WTC11 (cell line): ENCODE measurements at regions not wholly inside any gene's neighbourhood (a gene's known extent, or its start where the extent isn't known, plus 50 kb on each side); places are given as distances from the start of the nearest gene placed in this dataset.

Experiments used
- ATAC-seq: fragments of 200-7000 bp; cut with Tn5 transposase; 2 replicates; pipeline ENCODE4 v1.10.0; 2021; ENCODE audit warnings: mild to moderate bottlenecking, moderate library complexity
- CTCF ChIA-PET: fragments of 300-600 bp; sonication (Branson Sonifier 250); formaldehyde crosslinking; loops from one replicate; lab custom pipeline; 2021; ENCODE audit warnings: antibody characterized with exemption; lab: Charles Lee
- POLR2A ChIA-PET: fragments of 350-600 bp; sonication (Branson Sonifier 250); formaldehyde crosslinking; loops from one replicate; lab custom pipeline; 2021; ENCODE audit warnings: antibody characterized with exemption; lab: Charles Lee
- DNase-seq: peaks from one replicate; pipeline ENCODE4 v3.0.0; 2021; ENCODE audit warnings: low spot score
- H3K27ac Mint-ChIP-seq: 2 replicates; pipeline ENCODE4 v1.8.0; 2021; ENCODE audit warnings: mixed read lengths
- H3K27me3 Mint-ChIP-seq: 2 replicates; pipeline ENCODE4 v1.8.0; 2021; ENCODE audit warnings: low read depth, mild to moderate bottlenecking, moderate library complexity, mixed read lengths
- H3K36me3 Mint-ChIP-seq: 2 replicates; pipeline ENCODE4 v1.8.0; 2021; ENCODE audit warnings: mixed read lengths
- H3K4me1 Mint-ChIP-seq: 2 replicates; pipeline ENCODE4 v1.8.0; 2022; ENCODE audit warnings: mixed read lengths
- H3K4me3 Mint-ChIP-seq: 2 replicates; pipeline ENCODE4 v1.8.0; 2021; ENCODE audit warnings: mild to moderate bottlenecking, moderate library complexity, mixed read lengths
- H3K9me3 Mint-ChIP-seq: 2 replicates; pipeline ENCODE4 v1.8.0; 2021; ENCODE audit warnings: mixed read lengths
- AFF4 ChIP-seq: sonication (generic); formaldehyde crosslinking; IDR thresholded peaks from 2 replicates; pipeline ENCODE4 v1.8.1; 2023; ENCODE audit warnings: mild to moderate bottlenecking, missing genetic modification reagents, borderline replicate concordance
- CDX4 ChIP-seq: fragments of 250-450 bp; sonication (Bioruptor Pico); IDR thresholded peaks from 2 replicates; pipeline ENCODE4 v1.9.0; 2021; ENCODE audit warnings: moderate library complexity, mild to moderate bottlenecking, inconsistent platforms, borderline replicate concordance
- E2F4 ChIP-seq: sonication (generic); formaldehyde crosslinking; IDR thresholded peaks from 2 replicates; pipeline ENCODE4 v1.8.1; 2022; ENCODE audit warnings: low read depth, mild to moderate bottlenecking, moderate library complexity, missing genetic modification reagents, borderline replicate concordance
- ETV6 ChIP-seq: sonication (generic); formaldehyde crosslinking; IDR thresholded peaks from 2 replicates; pipeline ENCODE4 v1.8.1; 2022; ENCODE audit warnings: mild to moderate bottlenecking, missing genetic modification reagents
- GABPB1 ChIP-seq: sonication (generic); formaldehyde crosslinking; IDR thresholded peaks from 2 replicates; pipeline ENCODE4 v1.8.1; 2023; ENCODE audit warnings: mild to moderate bottlenecking, missing genetic modification reagents
- IRF2 ChIP-seq: sonication (generic); formaldehyde crosslinking; IDR thresholded peaks from 2 replicates; pipeline ENCODE4 v1.8.0; 2022; ENCODE audit warnings: low read depth, missing genetic modification reagents, borderline replicate concordance
- JUN ChIP-seq: sonication (generic); formaldehyde crosslinking; IDR thresholded peaks from 2 replicates; pipeline ENCODE4 v1.8.0; 2023; ENCODE audit warnings: mild to moderate bottlenecking, missing genetic modification reagents
- MXD4 ChIP-seq: fragments of 250-450 bp; sonication (Bioruptor Pico); IDR thresholded peaks from 2 replicates; pipeline ENCODE4 v1.8.0; 2021; ENCODE audit warnings: mild to moderate bottlenecking, moderate library complexity, borderline replicate concordance
- MYBL2 ChIP-seq: sonication (generic); formaldehyde crosslinking; IDR thresholded peaks from 2 replicates; pipeline ENCODE4 v1.8.1; 2023; ENCODE audit warnings: mild to moderate bottlenecking, moderate library complexity, missing genetic modification reagents
- PREB ChIP-seq: sonication (generic); formaldehyde crosslinking; IDR thresholded peaks from 2 replicates; pipeline ENCODE4 v1.8.1; 2022; ENCODE audit warnings: mild to moderate bottlenecking, missing genetic modification reagents, moderate library complexity, borderline replicate concordance
- RELA ChIP-seq: sonication (generic); formaldehyde crosslinking; IDR thresholded peaks from 2 replicates; pipeline ENCODE4 v1.8.1; 2022; ENCODE audit warnings: missing genetic modification reagents, mild to moderate bottlenecking, borderline replicate concordance
- SMAD3 ChIP-seq: sonication (generic); formaldehyde crosslinking; IDR thresholded peaks from 2 replicates; pipeline ENCODE4 v1.8.0; 2022; ENCODE audit warnings: missing genetic modification reagents, mild to moderate bottlenecking, borderline replicate concordance
- TEAD4 ChIP-seq: sonication (generic); formaldehyde crosslinking; IDR thresholded peaks from 2 replicates; pipeline ENCODE4 v1.8.0; 2022; ENCODE audit warnings: mild to moderate bottlenecking, missing genetic modification reagents
- ZNF121 ChIP-seq: sonication (generic); formaldehyde crosslinking; IDR thresholded peaks from 2 replicates; pipeline ENCODE4 v1.8.0; 2023; ENCODE audit warnings: missing genetic modification reagents
- ZNF219 ChIP-seq: sonication (generic); formaldehyde crosslinking; IDR thresholded peaks from 2 replicates; pipeline ENCODE4 v1.8.0; 2023; ENCODE audit warnings: missing genetic modification reagents, mild to moderate bottlenecking, borderline replicate concordance
- ZNF281 ChIP-seq: sonication (generic); formaldehyde crosslinking; IDR thresholded peaks from 2 replicates; pipeline ENCODE4 v1.8.0; 2023; ENCODE audit warnings: mild to moderate bottlenecking, missing genetic modification reagents
- ZNF532 ChIP-seq: fragments of 250-450 bp; sonication (Bioruptor Pico); IDR thresholded peaks from 2 replicates; pipeline ENCODE4 v1.9.0; 2021; ENCODE audit warnings: mild to moderate bottlenecking, borderline replicate concordance
- ZNF671 ChIP-seq: fragments of 250-450 bp; sonication (Bioruptor Pico); IDR thresholded peaks from 2 replicates; pipeline ENCODE4 v1.8.0; 2021; ENCODE audit warnings: mild to moderate bottlenecking

GRCh38 chr21:38591218-38591537, 92.9 kb upstream of the ERG start:
- peaks cover 14% of the 10 kb centered on the region for H3K9me3 Mint-ChIP-seq
- no peak for TF ChIP-seq ETV6 (CRISPR knock-in tag)
- TF ChIP-seq MXD4: no peak
- ChIA-PET POLR2A (no interaction called here), CTCF (no interaction called here)
- H3K4me3 Mint-ChIP-seq: no peak overlapping the region
- no peak overlapping the region for H3K27ac Mint-ChIP-seq
- DNase-seq: no peak
- H3K36me3 Mint-ChIP-seq: 0 out of 2 replicates have a peak, but pooled peaks cover 5% of the 10 kb centered on the region
- peaks cover 3% of the 10 kb centered on the region; the same call in 1 of the 2 replicates for H3K27me3 Mint-ChIP-seq
- no peak for ATAC-seq
- H3K4me1 Mint-ChIP-seq: peaks cover 23% of the 10 kb centered on the region

- peaks cover 35% of the 10 kb centered on the region for H3K4me1 Mint-ChIP-seq
- H3K9me3 Mint-ChIP-seq: peaks cover 9% of the 10 kb centered on the region
- 0 out of 2 replicates have a peak overlapping the region, but pooled peaks have one; percentile 11 for H3K4me3 Mint-ChIP-seq
- peaks cover 3% of the 10 kb centered on the region; the same call in 1 of the 2 replicates for H3K27me3 Mint-ChIP-seq
- no peak for ATAC-seq
- peak overlapping the region; percentile 9; the same call in 1 of the 2 replicates for H3K27ac Mint-ChIP-seq
- ChIA-PET CTCF (interaction anchor here (0.7 kb wide), 1 partner anchor 106 kb away, joined by 5 read pairs; no protein-coding TSS in a partner anchor), POLR2A (no interaction called here)
- 0 out of 2 replicates have a peak, but pooled peaks cover 5% of the 10 kb centered on the region for H3K36me3 Mint-ChIP-seq
- DNase-seq: no peak
- TF ChIP-seq ZNF532 (CRISPR knock-in tag) (no peak), ZNF671 (no peak), MXD4 (no peak), MYBL2 (CRISPR knock-in tag) (no peak), GABPB1 (CRISPR knock-in tag) (no peak), RELA (CRISPR knock-in tag) (no peak), ZNF121 (CRISPR knock-in tag) (no peak), E2F4 (CRISPR knock-in tag) (no peak), ZNF281 (CRISPR knock-in tag) (no peak), TEAD4 (CRISPR knock-in tag) (no peak), SMAD3 (CRISPR knock-in tag) (no peak), ZNF219 (no peak), IRF2 (CRISPR knock-in tag) (no peak), CDX4 (CRISPR knock-in tag) (no peak), JUN (CRISPR knock-in tag) (no peak), AFF4 (CRISPR knock-in tag) (no peak), PREB (CRISPR knock-in tag) (no peak)
Observed at GRCh38 chr21:38596264-38597042, 98.2 kb upstream of the ERG start.
